22Rv1 (cell line): ENCODE measurements at regions not wholly inside any gene's neighbourhood (a gene's known extent, or its start where the extent isn't known, plus 50 kb on each side); places are given as distances from the start of the nearest gene placed in this dataset.

Experiments
- CTCF ChIP-seq: fragments of 450-650 bp; IDR thresholded peaks from 2 replicates; pipeline ENCODE4 v1.5.1; 2017; ENCODE audit warnings: mild to moderate bottlenecking
- ZFX ChIP-seq: fragments of 450-650 bp; IDR thresholded peaks from 2 replicates; pipeline ENCODE4 v1.6.1; 2017; ENCODE audit warnings: antibody characterized with exemption, borderline replicate concordance

GRCh38 chr11:27205250-27205649, 157.8 kb downstream of the CCDC34 start:
- TF ChIP-seq CTCF (no peak), ZFX (no peak)
